HG03432 (cell line): ENCODE measurements at regions not wholly inside any gene's neighbourhood (a gene's known extent, or its start where the extent isn't known, plus 50 kb on each side); places are given as distances from the start of the nearest gene placed in this dataset.
A peak's percentile ranks its signal among the peaks of the same experiment; 100 is the strongest.

ENCODE experiments used
- ATAC-seq: cut with Tn5 transposase; IDR thresholded peaks from one replicate; pipeline ENCODE4 v1.9.1; 2021; ENCODE audit warnings: mild to moderate bottlenecking, moderate library complexity; ENCODE audit not compliant: unreplicated experiment

GRCh38 chr20:21653628-21654027, 51.8 kb upstream of the PAX1 start:
- no peak for ATAC-seq

GRCh38 chr20:21643417-21643816, 62.0 kb upstream of the PAX1 start:
- no peak for ATAC-seq

DNA sequence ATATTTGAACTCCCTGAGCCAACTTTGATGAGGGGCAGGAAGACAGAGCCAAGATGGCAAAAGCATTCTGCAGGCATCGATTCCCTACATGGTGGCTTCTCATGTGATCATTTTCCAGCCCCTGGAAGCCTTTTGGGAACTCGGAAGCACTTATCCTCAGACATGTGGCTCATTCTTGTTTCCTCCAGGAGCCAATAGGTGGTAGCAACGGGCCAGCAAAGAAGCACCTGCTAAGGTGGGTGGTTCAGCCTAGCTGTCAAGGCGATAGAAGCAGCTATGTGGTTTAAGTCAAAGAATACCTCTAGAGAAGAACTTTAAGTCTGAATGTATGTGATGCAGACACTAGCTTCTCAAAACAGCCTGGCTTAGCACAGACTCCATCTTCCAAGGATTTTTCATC, 64.9 kb upstream of the PAX1 start:
- ATAC-seq: no peak

GRCh38 chr20:21633829-21634228, 71.6 kb upstream of the PAX1 start:
- no peak for ATAC-seq

- no peak for ATAC-seq
Measured at GRCh38 chr20:21632735-21633053, 72.8 kb upstream of the PAX1 start.

- ATAC-seq: no peak
Measured at GRCh38 chr20:21632031-21632734, 73.3 kb upstream of the PAX1 start.

GRCh38 chr20:21628800-21629199, 76.7 kb upstream of the PAX1 start:
- ATAC-seq: no peak

DNA sequence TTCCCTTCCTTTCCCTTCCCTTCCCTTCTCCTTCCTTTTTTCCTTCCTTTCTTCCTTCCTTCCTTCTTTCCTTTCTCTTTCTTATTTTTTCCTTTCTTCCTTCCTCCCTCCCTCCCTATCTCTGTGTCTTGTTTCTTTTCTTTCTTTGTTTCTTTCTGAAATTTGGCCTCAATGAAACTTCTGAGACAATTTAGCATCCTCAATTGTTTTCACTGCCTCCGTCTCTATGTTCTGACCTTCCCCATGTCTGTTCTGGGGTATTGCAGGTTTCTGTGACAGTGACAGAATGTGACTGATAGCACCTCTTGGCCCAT, 81.7 kb upstream of the PAX1 start:
- ATAC-seq: no peak

- ATAC-seq: no peak
Measured at GRCh38 chr20:21623074-21623780, 82.2 kb upstream of the PAX1 start.

DNA sequence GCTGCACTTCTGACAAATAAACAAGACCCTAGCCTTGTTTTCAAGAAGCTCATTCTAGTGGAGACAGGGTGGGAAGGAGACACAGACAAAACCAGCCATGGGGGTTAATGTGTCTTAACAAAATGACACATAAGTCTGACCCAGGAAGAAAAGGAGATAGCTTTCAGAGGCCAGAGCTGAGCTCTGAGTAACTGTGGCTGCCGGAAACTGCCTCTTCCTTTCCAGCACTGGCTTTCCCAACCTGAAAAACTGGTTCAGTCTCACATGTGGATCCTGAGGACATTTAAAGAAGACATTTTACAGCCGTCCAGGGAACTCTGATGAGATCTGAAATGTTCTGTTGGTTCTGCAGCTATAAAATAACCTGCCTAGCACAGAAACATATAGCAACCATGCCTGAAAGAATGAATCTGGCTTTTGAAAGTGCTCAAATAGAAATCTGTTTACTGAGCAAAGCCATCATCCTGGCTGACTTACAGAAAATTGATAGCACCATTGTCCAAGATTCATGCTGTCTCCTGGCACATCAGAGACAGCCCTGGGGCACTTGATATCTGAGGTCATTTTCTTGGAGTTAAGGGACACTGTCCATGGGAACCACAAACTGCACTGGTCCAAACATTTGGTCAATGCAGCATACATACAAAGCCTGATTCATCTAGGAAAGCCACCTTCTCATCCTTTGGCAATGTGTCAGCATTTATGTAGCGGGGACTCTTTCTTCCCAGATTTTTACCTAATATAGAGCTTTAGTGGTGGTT, 83.2 kb upstream of the PAX1 start:
- no peak for ATAC-seq

DNA sequence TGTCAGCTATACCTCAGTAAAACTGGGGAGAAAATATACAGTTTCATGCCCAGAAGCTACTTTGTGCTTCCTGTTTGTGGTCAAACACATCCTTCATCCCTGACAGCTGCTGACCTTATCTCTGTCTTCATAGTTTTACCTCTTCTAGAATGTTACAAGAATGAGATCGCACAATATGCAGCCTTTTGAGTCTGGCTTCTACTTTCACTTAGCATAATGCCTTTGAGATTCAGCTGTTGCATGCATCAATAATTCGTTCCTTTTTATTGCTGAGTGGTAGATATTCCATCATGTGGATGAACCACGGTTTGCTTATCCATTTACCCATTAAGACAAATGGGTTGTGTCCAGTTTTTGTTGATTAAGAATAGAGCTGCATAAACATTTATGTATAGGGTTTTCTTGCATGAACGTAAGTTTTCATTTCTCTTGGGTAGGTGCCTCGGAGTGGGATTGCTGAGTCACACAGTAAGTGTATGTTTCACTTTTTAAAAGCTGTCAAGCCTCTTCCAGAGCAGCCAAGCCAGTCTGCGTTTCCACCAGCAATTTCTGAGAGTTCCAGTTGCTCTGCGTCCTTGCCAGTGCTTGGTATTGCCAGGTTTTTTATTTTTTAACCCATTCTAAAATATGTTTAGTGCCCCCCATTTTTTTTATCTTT, 86.6 kb upstream of the PAX1 start:
- ATAC-seq: peak; percentile 76

DNA sequence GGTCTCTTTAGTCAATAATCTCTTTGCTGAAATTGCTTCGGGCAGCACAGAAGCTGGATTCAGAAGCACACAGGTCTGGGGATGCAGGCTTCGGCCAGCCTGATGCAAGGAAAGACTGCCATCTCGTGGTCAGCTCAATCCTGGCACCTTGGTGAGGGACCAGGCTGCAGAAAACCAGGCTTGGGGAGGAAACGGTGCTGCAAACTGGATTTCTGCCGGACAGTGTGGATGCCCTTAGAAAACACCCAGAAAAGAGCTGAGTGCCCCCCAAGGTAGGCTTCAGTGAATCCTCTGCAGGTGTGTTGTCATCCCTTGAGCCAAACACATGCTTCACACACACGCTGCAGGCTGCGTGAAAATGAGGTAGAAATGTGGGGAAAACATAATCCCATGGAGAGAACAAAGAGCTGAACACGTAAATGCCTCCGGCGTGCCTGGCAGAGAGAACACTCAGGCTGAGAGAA, 89.8 kb upstream of the PAX1 start:
- ATAC-seq: peak; percentile 76

DNA sequence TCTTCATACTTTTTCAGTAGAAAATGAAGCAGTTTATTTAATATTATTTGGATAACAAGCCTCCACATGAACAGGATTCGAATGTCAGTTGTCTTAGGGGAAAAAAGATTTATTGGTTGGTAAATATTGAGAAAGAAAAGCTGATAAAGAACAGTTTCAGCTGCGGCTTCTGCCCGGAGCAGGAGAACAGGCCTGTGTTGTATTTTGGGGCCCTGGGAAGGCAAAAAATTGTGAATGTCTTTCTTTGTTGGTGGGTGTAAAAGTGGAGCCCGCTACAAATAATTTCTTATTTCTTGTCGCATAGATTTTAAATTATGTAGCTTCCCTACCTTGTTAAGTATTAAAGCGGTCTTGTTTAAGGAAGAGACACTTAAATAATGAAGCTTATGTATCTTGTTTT, 90.5 kb upstream of the PAX1 start:
- ATAC-seq: no peak

DNA sequence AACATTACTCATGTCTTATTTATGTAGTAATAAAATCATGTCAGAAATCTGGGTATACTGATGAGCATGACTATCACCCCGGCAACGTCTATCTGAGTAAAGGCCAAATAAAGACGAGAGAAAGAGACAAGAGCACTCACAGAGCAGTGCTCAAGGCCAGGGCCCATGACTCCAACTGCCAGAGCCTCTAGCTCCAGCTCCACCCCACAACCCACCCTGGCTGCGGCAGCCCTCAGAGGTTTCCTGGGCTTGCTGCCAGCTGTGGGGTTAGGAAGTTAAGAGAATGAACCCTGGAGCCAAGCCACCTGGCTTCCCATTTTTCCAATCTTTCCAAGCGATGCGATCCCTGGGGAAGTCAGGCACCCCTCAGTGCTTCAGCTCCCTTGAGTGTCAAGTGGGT, 92.0 kb upstream of the PAX1 start:
- no peak for ATAC-seq

DNA sequence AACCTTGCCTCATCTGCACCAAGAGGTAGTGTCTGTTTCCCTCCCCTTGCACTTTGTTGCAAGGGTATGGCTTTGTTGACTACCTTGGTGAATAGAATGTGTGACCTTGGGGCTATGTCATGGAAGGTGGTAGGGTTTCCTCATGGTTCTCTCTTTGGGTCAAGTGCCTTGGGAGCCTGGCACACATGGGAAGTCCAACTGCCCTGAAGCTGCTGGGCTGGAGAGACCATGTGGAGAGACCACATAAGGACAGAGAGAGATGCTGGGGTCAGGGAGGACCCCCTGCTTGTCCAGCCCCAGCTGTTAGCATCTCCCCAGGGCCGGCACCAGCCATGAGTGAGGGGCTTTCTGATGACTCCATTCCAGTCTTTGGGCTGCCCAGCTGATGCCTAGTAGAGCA, 95.5 kb upstream of the PAX1 start:
- no peak for ATAC-seq

- no peak for ATAC-seq
Measured at GRCh38 chr20:21609221-21609620, 95.4 kb upstream of the NKX2-2 start.

DNA sequence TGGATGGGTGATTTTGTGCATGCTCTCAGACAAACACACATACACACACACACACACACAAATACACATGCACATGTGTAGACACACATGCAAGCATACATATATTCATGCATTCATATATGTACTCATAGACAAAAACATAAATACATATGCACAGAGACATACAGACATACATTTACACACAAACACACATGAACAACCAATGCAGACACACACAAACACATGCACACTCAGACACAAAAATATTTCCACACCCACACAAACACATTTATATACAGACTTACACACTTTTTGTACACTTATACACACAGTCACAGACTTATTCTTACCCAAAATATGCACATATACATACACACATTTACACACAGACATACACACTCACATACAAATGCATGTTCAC, 94.9 kb upstream of the NKX2-2 start:
- ATAC-seq: no peak

- ATAC-seq: no peak
Measured at GRCh38 chr20:21607971-21608725, 94.3 kb upstream of the NKX2-2 start.

GRCh38 chr20:21601799-21602198, 87.9 kb upstream of the NKX2-2 start:
- no peak for ATAC-seq

GRCh38 chr20:21586682-21587081, 72.8 kb upstream of the NKX2-2 start:
- ATAC-seq: no peak
